GM12878 (cell line): ENCODE measurements at regions not wholly inside any gene's neighbourhood (a gene's known extent, or its start where the extent isn't known, plus 50 kb on each side); places are given as distances from the start of the nearest gene placed in this dataset.

Experiments used
- ATAC-seq: fragments of 200-7000 bp; cut with Tn5 transposase; 3 replicates; pipeline ENCODE4 v1.9.1; 2020; ENCODE audit warnings: mild to moderate bottlenecking, moderate library complexity
- BruUV-seq: library from RNA; stranded (reverse); fragments of 400-500 nt; replicated peaks from 2 replicates; lab custom pipeline; 2021; lab: Mats Ljungman, UMichigan
- CTCF ChIA-PET: fragments of 300-600 bp; sonication (Branson Sonifier 250); formaldehyde crosslinking; extraction: SDS; loops from one replicate; lab custom pipeline; 2021; ENCODE audit warnings: inconsistent platforms; lab: Yijun Ruan, JAX
- POLR2A ChIA-PET: fragments of 350-600 bp; formaldehyde crosslinking; extraction: SDS; loops from one replicate; lab custom pipeline; 2021; ENCODE audit warnings: inconsistent platforms; lab: Charles Lee
- RAD21 ChIA-PET: fragments of 300-600 bp; sonication (Branson Sonifier 250); formaldehyde crosslinking; loops from one replicate; lab custom pipeline; 2023; ENCODE audit warnings: antibody characterized with exemption; ENCODE audit not compliant: unreplicated experiment; lab: Charles Lee
- SMC1A ChIA-PET: fragments of 300-600 bp; sonication (Branson Sonifier 250); formaldehyde crosslinking; loops from one replicate; lab custom pipeline; 2023; ENCODE audit not compliant: unreplicated experiment, uncharacterized antibody; lab: Charles Lee
- DNase-seq: peaks from one replicate; pipeline ENCODE4 v3.0.0-alpha.2; 2011; ENCODE audit warnings: low read depth, low spot score
- FAIRE-seq: peaks from 3 replicates; lab custom pipeline; 2011; peaks lifted over from hg19 to GRCh38; lab: Jason Lieb, UNC
- H2AFZ ChIP-seq: 2 replicates; pipeline ENCODE4 v1.6.0; 2011; ENCODE audit warnings: low read depth, low read length, control low read depth; ENCODE audit not compliant: control insufficient read depth
- H3K27ac ChIP-seq: 2 replicates; pipeline ENCODE4 v1.5.1; 2011; ENCODE audit warnings: control low read depth; ENCODE audit not compliant: control insufficient read depth, insufficient read depth
- H3K27me3 ChIP-seq, 2 experiments: replicated peaks in 1 of 2; 2 replicates each; pipeline versions ENCODE4 v1.6.0 to v1.6.1; 2011; ENCODE audit warnings: low read length in 1 of 2; ENCODE audit not compliant: control insufficient read depth in 2 of 2, insufficient read depth in 2 of 2
- H3K36me3 ChIP-seq, 2 experiments: 2 replicates each; pipeline ENCODE4 v1.5.1; 2011; ENCODE audit warnings: low read length in 1 of 2; ENCODE audit not compliant: control insufficient read depth in 2 of 2, insufficient read depth in 2 of 2
- H3K4me1 ChIP-seq: 2 replicates; pipeline ENCODE4 v1.6.1; 2011; ENCODE audit warnings: mild to moderate bottlenecking, low read length, moderate library complexity, mixed read lengths; ENCODE audit not compliant: control insufficient read depth, insufficient read depth
- H3K4me2 ChIP-seq: 2 replicates; pipeline ENCODE4 v1.6.0; 2011; ENCODE audit warnings: control low read depth; ENCODE audit not compliant: control insufficient read depth, insufficient read depth
- H3K4me3 ChIP-seq: fragments of 200-600 bp; sonication (generic); 2 replicates; pipeline ENCODE4 v1.5.1; 2016
- H3K79me2 ChIP-seq: 2 replicates; pipeline ENCODE4 v1.6.0; 2011; ENCODE audit warnings: low read length; ENCODE audit not compliant: control insufficient read depth, insufficient read depth
- H3K9ac ChIP-seq: 2 replicates; pipeline ENCODE4 v1.8.0; 2011; ENCODE audit warnings: low read length, control low read depth, mixed read lengths; ENCODE audit not compliant: control insufficient read depth, insufficient read depth
- H3K9me3 ChIP-seq: replicated peaks from 3 replicates; pipeline ENCODE4 v1.5.1; 2011; ENCODE audit warnings: mild to moderate bottlenecking, low read length; ENCODE audit not compliant: control insufficient read depth, insufficient read depth
- H4K20me1 ChIP-seq: 2 replicates; pipeline ENCODE4 v1.6.0; 2011; ENCODE audit not compliant: control insufficient read depth, insufficient read depth
- CBFB ChIP-seq: IDR thresholded peaks from 2 replicates; pipeline ENCODE4 v1.6.1; 2016; ENCODE audit warnings: antibody characterized with exemption, low read depth
- MYC ChIP-seq: IDR thresholded peaks from 2 replicates; pipeline ENCODE4 v1.6.1; 2011; ENCODE audit warnings: mild to moderate bottlenecking, low read length, moderate library complexity, inconsistent platforms; ENCODE audit not compliant: insufficient read depth, insufficient replicate concordance, insufficient read length, severe bottlenecking
- SMARCA5 ChIP-seq: fragments of 450-650 bp; IDR thresholded peaks from 2 replicates; pipeline ENCODE4 v1.6.1; 2017; ENCODE audit warnings: mild to moderate bottlenecking
- SMC3 ChIP-seq: IDR thresholded peaks from 2 replicates; pipeline ENCODE4 v1.6.1; 2011; ENCODE audit warnings: low read length, improper control_type of control experiment, borderline replicate concordance
- WRNIP1 ChIP-seq: IDR thresholded peaks from 2 replicates; pipeline ENCODE4 v1.6.1; 2011; ENCODE audit warnings: low read depth, low read length, improper control_type of control experiment, borderline replicate concordance
- YBX1 ChIP-seq: fragments of 450-650 bp; IDR thresholded peaks from 2 replicates; pipeline ENCODE4 v1.6.1; 2016; ENCODE audit warnings: antibody characterized with exemption
- ZNF207 ChIP-seq: fragments of 450-650 bp; IDR thresholded peaks from 2 replicates; pipeline ENCODE4 v1.6.1; 2014; ENCODE audit warnings: antibody characterized with exemption, mild to moderate bottlenecking, borderline replicate concordance
- ZNF687 ChIP-seq: fragments of 450-650 bp; IDR thresholded peaks from 2 replicates; pipeline ENCODE4 v1.6.1; 2017; ENCODE audit warnings: mild to moderate bottlenecking, moderate library complexity
- WGBS: methylation state at CpG from one replicate; pipeline ENCODE4 v1.1.6; 2016; ENCODE audit warnings: low lambda C conversion rate; ENCODE audit not compliant: insufficient replicate concordance, insufficient coverage; ENCODE audit errors: missing lambda C conversion rate; 5-methylcytosine and 5-hydroxymethylcytosine counted together
- in situ Hi-C: fragments of 300-500 bp; cut with MboI; formaldehyde crosslinking; loops from 9 replicates; pipeline ENCODE4 v1.14.3; 2018; ENCODE audit warnings: mixed read lengths
- intact Hi-C: fragments of 100-400 bp; cut with micrococcal nuclease; formaldehyde crosslinking; loops from one replicate; pipeline ENCODE4 v1.14.2; 2022; ENCODE audit not compliant: unreplicated experiment

GRCh38 chr13:70784207-70784989, 676.1 kb upstream of the KLHL1 start:
- no peaks in the 10 kb centered on the region for H3K4me1 ChIP-seq
- H3K9me3 ChIP-seq = no peaks in the 10 kb centered on the region
- no peak for FAIRE-seq
- no peaks in the 10 kb centered on the region for H3K36me3 ChIP-seq
- TF ChIP-seq WRNIP1 (no peak), CBFB (no peak), SMARCA5 (no peak), ZNF207 (no peak), YBX1 (no peak), MYC (no peak), ZNF687 (no peak), SMC3 (no peak)
- TF ChIP-seq, all 136 proteins: peak for 0
- intact Hi-C loops (no loop called here), in situ Hi-C loops (no loop called here)
- RAD21 ChIA-PET = no interaction called here
- Histone ChIP-seq H3K27me3 (no peaks in the 10 kb centered on the region), H3K9ac (no peak overlapping the region), H4K20me1 (no peaks in the 10 kb centered on the region), H2AFZ (no peak overlapping the region), H3K27ac (no peak overlapping the region), H3K4me2 (no peak overlapping the region), H3K79me2 (no peaks in the 10 kb centered on the region), H3K4me3 (no peak overlapping the region)
- no peak for ATAC-seq
- SMC1A ChIA-PET = interaction anchor here (1.9 kb wide), 1 partner anchor 9 kb away, joined by 4 read pairs; no protein-coding TSS in a partner anchor
- POLR2A ChIA-PET = no interaction called here
- DNase-seq = no peak
- CTCF ChIA-PET = interaction anchor here (1.0 kb wide), 1 partner anchor 16 kb away, joined by 3 read pairs; no protein-coding TSS in a partner anchor
- no TSS peak for BruUV-seq
- 0% methylated on average over 3 of the region's 3 CpGs for WGBS
